ENCODE measurements at regions not wholly inside any gene's neighbourhood (a gene's known extent, or its start where the extent isn't known, plus 50 kb on each side); places are given as distances from the start of the nearest gene placed in this dataset.

- TF ChIP-seq, protein P1, sequence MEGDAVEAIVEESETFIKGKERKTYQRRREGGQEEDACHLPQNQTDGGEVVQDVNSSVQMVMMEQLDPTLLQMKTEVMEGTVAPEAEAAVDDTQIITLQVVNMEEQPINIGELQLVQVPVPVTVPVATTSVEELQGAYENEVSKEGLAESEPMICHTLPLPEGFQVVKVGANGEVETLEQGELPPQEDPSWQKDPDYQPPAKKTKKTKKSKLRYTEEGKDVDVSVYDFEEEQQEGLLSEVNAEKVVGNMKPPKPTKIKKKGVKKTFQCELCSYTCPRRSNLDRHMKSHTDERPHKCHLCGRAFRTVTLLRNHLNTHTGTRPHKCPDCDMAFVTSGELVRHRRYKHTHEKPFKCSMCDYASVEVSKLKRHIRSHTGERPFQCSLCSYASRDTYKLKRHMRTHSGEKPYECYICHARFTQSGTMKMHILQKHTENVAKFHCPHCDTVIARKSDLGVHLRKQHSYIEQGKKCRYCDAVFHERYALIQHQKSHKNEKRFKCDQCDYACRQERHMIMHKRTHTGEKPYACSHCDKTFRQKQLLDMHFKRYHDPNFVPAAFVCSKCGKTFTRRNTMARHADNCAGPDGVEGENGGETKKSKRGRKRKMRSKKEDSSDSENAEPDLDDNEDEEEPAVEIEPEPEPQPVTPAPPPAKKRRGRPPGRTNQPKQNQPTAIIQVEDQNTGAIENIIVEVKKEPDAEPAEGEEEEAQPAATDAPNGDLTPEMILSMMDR (IDR thresholded peaks at IDR 0.05; ENCODE audit: extremely low read depth, missing control alignments): no peak
- no peak for DNase-seq (ENCODE audit: low spot score)
These were observed 345.9 kb upstream of the SHH start for GRCh38 chr7:156158213-156158612.

- no peak for DNase-seq (ENCODE audit: low spot score)
- TF ChIP-seq, protein P1 (IDR thresholded peaks at IDR 0.05; ENCODE audit: extremely low read depth, missing control alignments): no peak
These were observed 345.2 kb upstream of the SHH start for GRCh38 chr7:156157409-156158012.

- no peak for DNase-seq (ENCODE audit: low spot score)
- TF ChIP-seq, protein P1 (IDR thresholded peaks at IDR 0.05; ENCODE audit: extremely low read depth, missing control alignments): no peak
These were observed 344.6 kb upstream of the SHH start for GRCh38 chr7:156156734-156157408.

GRCh38 chr7:156155988-156156733 is 343.9 kb upstream of the SHH start:
- DNase-seq (ENCODE audit: low spot score): no peak

GRCh38 chr7:156153590-156153989 is 341.3 kb upstream of the SHH start:
- TF ChIP-seq, protein P1 (IDR thresholded peaks at IDR 0.05; ENCODE audit: extremely low read depth, missing control alignments): no peak
- DNase-seq (ENCODE audit: low spot score): no peak

More at GRCh38 chr7:156155988-156156733, 343.9 kb upstream of the SHH start:
- TF ChIP-seq, protein P1 (IDR thresholded peaks at IDR 0.05; ENCODE audit: extremely low read depth, missing control alignments): no peak

- TF ChIP-seq, protein P1 (IDR thresholded peaks at IDR 0.05; ENCODE audit: extremely low read depth, missing control alignments): no peak
- DNase-seq (ENCODE audit: low spot score): no peak
These were observed 340.1 kb upstream of the SHH start for GRCh38 chr7:156152390-156152789.

GRCh38 chr7:156151658-156152057 is 339.4 kb upstream of the SHH start:
- DNase-seq (ENCODE audit: low spot score): no peak
- TF ChIP-seq, protein P1 (IDR thresholded peaks at IDR 0.05; ENCODE audit: extremely low read depth, missing control alignments): no peak
